Activated T-cell treated with anti-CD3 and anti-CD28 coated beads, Interleukin-2, amount 50 U/mL, for 24 hours (primary cell): ENCODE measurements at regions not wholly inside any gene's neighbourhood (a gene's known extent, or its start where the extent isn't known, plus 50 kb on each side); places are given as distances from the start of the nearest gene placed in this dataset.
"Not testable (repeated sequence)": the region's sequence is repeated elsewhere in the genome, so short reads cannot be mapped to it uniquely, and the experiment has no call there.

Experiments
- DNase-seq: peaks from one replicate; pipeline ENCODE4 v3.0.0-alpha.2; 2020
- H3K27ac Mint-ChIP-seq: 2 replicates; pipeline ENCODE4 v1.8.0; 2020; ENCODE audit warnings: mild to moderate bottlenecking, mixed read lengths
- H3K27me3 Mint-ChIP-seq: 2 replicates; pipeline ENCODE4 v1.8.0; 2020; ENCODE audit warnings: mixed read lengths
- H3K36me3 Mint-ChIP-seq: 2 replicates; pipeline ENCODE4 v1.8.0; 2020; ENCODE audit warnings: low read depth, mixed read lengths
- H3K4me1 Mint-ChIP-seq: 2 replicates; pipeline ENCODE4 v1.8.0; 2020; ENCODE audit warnings: low read depth, mixed read lengths
- H3K4me3 Mint-ChIP-seq: 2 replicates; pipeline ENCODE4 v1.8.0; 2020; ENCODE audit warnings: mild to moderate bottlenecking, moderate library complexity, mixed read lengths
- H3K9me3 Mint-ChIP-seq: 2 replicates; pipeline ENCODE4 v1.8.0; 2020; ENCODE audit warnings: mixed read lengths

DNA sequence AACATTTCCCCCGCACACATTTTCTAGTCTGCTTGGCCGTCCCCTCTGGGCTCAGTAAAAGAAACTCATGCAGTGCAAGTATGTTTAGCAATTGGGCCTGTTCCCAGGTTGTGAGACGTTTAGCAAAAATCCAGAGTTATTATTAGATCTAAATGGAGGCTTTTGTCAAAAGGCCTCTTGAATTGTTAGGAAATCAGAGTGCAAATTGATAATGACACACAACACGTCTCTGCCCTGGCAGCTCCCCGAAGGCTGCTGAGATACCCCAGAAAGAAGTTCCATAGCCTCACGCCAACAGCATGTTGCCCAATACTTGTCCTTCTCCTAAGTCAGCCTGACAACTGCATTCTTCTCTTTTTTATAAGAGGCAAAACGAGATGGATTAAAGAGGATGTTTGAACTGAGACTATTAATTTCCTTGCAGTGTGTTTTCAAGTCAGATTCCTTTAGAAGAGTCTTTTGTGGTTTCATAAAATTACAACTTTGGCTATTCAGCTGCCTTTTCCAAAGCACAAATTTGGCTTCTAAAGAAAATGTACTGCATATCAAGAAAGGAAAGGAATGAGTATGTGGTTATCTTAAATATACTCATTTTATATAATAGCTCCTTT is 202.2 kb downstream of the TRIB2 start:
- Mint-ChIP-seq H3K27me3 (peaks cover 6% of the 10 kb centered on the region), H3K27ac (no peak overlapping the region), H3K4me3 (no peak overlapping the region), H3K36me3 (no peaks in the 10 kb centered on the region), H3K4me1 (no peaks in the 10 kb centered on the region), H3K9me3 (no peaks in the 10 kb centered on the region)
- no peak for DNase-seq

DNA sequence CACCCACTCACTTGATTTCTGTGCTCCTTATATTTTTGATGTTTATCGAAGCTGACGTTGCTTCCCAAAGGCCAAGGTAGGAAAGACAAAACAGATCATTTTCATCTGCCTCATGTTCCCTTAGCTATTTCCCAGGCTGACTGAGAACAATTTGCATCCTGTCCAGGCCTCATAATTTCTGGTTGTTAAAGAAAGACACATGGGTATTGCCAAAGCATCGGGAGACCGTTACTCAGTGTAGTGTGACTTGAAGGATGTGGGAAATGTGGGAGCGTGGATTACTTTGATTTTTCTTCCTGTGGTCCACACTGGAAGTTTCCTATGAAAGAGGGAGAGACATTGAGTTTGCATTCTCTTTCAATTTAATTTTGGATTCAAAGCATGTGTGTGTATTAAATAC is 204.6 kb downstream of the TRIB2 start:
- Mint-ChIP-seq H3K36me3 (no peaks in the 10 kb centered on the region), H3K4me1 (no peaks in the 10 kb centered on the region), H3K4me3 (no peak overlapping the region), H3K9me3 (no peaks in the 10 kb centered on the region), H3K27ac (no peak overlapping the region), H3K27me3 (peaks cover 4% of the 10 kb centered on the region)
- no peak for DNase-seq

DNA sequence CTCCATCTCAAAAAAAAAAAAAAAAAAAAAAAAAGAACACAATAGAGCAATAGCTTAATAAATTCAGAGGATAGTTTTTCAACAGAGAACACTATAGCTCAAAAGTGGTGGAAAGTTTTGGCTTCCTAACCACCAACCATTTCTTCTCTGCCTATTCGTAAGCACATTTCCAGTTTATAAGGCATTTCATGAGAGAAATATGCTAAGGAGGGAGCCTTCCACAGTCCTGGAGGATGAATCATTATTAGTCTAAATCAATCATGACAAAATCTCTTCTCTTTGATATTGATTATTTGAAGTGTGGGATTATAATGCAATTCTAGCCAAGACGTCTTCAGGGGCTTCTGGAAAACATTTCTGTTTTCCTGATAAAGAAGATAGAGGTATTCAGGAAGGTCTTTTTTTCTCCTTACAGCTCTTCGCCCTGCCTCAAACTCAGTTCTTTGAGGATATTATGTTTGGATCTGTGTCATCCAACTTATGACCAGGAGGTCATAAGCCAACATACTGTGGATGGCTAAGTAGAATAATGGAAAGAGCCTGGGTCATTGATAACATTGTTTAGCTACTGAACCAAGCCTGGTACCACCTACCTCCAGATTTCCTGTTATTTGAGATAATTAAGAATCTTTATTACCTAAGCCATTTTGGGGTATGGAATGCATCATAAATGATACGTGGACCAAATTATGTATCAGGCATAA is 207.3 kb downstream of the TRIB2 start:
- Mint-ChIP-seq H3K9me3 (no peaks in the 10 kb centered on the region), H3K27me3 (peaks cover 4% of the 10 kb centered on the region), H3K27ac (no peak overlapping the region), H3K4me1 (peaks cover 14% of the 10 kb centered on the region), H3K36me3 (no peaks in the 10 kb centered on the region), H3K4me3 (no peak overlapping the region)
- DNase-seq = no peak

DNA sequence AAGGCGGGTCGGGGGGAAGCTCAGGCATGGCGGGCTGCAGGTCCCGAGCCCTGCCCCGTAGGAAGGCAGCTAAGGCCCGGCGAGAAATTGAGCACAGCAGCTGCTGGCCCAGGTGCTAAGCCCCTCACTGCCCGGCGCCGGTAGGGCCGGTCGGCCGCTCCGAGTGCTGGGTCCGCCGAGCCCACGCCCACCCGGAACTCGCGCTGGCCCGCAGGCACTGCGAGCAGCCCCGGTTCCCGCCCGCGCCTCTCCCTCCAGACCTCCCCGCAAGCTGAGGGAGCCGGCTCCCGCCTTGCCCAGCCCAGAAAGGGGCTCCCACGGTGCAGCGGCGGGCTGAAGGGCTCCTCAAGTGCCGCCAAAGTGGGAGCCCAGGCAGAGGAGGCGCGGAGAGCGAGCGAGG is 209.9 kb downstream of the TRIB2 start:
- DNase-seq, H3K9me3 Mint-ChIP-seq, H3K27ac Mint-ChIP-seq, H3K27me3 Mint-ChIP-seq, H3K36me3 Mint-ChIP-seq, H3K4me3 Mint-ChIP-seq: not testable (repeated sequence)
- peaks cover 18% of the 10 kb centered on the region for H3K4me1 Mint-ChIP-seq

DNA sequence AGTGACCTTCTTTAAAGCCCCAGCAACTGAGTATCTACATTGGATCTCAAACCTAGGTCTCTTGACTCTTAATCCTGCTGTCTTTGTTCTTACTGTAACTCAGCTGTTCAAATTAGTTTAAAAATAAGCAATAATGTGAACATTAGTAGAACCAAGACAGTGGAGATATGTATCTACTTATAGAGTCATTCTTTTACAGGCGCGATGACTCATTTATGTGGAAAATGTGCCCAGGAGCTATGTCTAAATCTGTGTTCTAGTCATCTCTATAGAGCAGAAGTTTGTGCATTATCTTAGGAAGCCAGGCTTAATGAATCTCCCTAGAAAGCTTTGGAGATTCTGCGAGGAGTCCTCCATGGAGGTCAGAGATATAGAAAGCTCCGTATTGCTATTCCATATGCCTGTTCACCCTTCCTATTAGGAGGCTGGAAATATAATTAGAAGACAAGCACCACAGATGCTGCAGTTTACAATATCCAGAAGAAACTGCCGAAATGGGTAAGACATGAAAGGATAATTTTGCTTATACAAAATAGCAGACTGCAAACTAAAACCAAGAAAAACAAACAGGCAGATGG is 211.6 kb downstream of the TRIB2 start:
- H3K9me3 Mint-ChIP-seq = no peaks in the 10 kb centered on the region
- no peak overlapping the region for H3K27ac Mint-ChIP-seq
- H3K4me3 Mint-ChIP-seq = no peak overlapping the region
- DNase-seq = no peak
- peaks cover 18% of the 10 kb centered on the region for H3K4me1 Mint-ChIP-seq
- H3K27me3 Mint-ChIP-seq = no peaks in the 10 kb centered on the region
- H3K36me3 Mint-ChIP-seq = no peaks in the 10 kb centered on the region

DNA sequence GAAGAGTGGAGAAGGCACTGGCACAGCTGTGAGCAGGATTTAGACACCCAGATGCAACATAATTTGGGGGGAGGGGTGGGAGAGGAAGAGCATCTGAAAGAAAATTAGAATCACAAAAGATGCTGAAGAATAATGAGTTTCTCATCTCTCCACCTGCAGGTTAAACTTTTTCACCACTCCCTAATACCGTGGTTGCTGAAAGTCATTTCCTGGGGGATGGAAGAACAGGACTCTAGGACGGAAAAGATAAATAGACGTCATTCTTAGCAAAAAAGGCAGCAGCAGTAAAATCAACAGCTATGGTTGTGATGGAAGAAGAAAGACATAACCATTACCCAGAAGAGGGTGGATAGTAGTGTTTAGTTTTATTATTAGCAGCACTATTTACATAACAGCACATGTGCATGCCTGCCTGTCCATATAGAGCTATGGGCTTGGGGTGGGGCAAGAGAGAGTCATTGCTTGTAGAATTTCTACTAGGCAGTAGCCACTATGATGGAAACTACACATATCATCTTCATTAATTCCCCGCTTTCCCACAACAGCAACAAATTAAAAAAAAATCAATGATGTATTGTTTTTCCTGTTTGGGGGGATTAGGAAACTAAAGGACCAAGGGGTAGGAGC is 212.2 kb downstream of the TRIB2 start:
- Mint-ChIP-seq H3K4me3 (no peak overlapping the region), H3K9me3 (no peaks in the 10 kb centered on the region), H3K4me1 (peaks cover 18% of the 10 kb centered on the region), H3K36me3 (no peaks in the 10 kb centered on the region), H3K27ac (no peak overlapping the region), H3K27me3 (no peaks in the 10 kb centered on the region)
- no peak for DNase-seq

DNA sequence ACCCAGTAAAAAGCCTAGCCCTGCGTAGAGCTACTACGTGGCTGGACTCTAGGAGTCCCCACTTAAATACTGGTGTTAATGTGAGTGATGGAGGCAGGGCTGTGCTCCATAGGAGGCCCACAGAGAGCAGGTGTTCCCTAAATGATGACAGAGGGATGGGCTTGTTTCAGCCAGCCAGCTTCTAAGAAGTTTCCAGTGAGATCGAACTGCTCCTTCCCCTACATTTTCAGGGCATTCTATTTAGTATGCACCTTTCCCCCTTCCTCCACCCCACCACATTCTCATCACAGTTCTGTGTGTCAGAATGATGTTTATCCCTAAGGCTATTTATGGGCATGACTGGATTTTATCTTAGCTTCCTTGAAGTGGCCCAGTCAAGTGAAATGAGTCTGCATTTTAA is 213.0 kb downstream of the TRIB2 start:
- no peak overlapping the region for H3K4me3 Mint-ChIP-seq
- no peak overlapping the region for H3K27ac Mint-ChIP-seq
- DNase-seq = no peak
- no peaks in the 10 kb centered on the region for H3K36me3 Mint-ChIP-seq
- H3K9me3 Mint-ChIP-seq = no peaks in the 10 kb centered on the region
- H3K4me1 Mint-ChIP-seq = peaks cover 18% of the 10 kb centered on the region
- no peaks in the 10 kb centered on the region for H3K27me3 Mint-ChIP-seq

DNA sequence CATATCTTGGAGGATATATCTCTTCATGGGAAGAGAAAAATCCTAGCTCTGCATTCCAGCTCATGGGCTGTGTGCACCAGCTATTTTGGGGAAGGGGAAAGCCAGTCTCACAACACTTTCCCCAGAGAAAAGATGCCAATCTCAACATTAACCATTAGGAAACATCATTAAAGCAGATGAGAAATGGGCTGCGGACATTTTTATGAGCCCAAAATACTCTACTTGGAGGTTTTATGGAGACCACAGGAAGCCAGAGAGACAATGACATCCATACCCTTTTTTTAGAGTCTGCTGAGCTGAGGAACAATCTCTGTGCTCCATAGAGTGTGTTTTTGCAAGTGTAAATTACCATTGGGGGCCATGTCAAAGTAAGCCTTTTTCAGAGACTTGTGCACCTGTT is 213.7 kb downstream of the TRIB2 start:
- Mint-ChIP-seq H3K9me3 (no peaks in the 10 kb centered on the region), H3K27ac (no peak overlapping the region), H3K4me3 (no peak overlapping the region), H3K27me3 (no peaks in the 10 kb centered on the region), H3K4me1 (peaks cover 18% of the 10 kb centered on the region), H3K36me3 (no peaks in the 10 kb centered on the region)
- DNase-seq = no peak

DNA sequence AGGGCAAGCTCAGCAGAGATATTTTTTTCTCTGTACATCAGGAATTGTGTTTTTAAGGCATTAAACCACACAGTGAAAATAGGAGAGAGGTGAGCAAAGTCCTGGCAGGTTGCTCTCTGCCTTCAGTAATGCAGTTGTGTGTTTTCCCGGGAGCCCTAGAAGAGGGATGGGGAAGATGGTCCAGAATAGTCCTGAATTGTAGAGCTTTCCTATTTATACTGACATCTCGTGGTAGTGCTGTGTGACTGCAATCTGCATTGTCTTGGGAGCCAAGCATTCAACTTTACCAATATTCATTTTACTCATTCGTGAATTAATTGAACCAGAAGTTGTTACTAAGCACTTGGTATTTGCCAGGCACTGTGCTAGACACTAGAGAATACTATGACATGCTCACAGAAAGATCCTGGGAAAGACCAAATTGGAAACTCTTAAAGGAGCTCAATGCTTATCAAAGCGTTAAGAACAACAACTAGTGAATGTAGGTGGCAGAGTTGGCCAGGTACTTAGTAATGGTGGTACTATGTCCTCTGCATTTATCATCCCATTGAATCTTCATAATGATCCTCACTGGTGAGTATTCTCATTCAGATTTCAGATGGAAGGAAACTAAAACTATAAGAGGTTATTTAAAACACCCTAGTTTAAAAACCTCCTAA is 214.6 kb downstream of the TRIB2 start:
- peak; percentile 34 for DNase-seq
- H3K9me3 Mint-ChIP-seq = no peaks in the 10 kb centered on the region
- no peak overlapping the region for H3K27ac Mint-ChIP-seq
- H3K4me3 Mint-ChIP-seq = no peak overlapping the region
- no peaks in the 10 kb centered on the region for H3K27me3 Mint-ChIP-seq
- no peaks in the 10 kb centered on the region for H3K36me3 Mint-ChIP-seq
- peaks cover 18% of the 10 kb centered on the region for H3K4me1 Mint-ChIP-seq

DNA sequence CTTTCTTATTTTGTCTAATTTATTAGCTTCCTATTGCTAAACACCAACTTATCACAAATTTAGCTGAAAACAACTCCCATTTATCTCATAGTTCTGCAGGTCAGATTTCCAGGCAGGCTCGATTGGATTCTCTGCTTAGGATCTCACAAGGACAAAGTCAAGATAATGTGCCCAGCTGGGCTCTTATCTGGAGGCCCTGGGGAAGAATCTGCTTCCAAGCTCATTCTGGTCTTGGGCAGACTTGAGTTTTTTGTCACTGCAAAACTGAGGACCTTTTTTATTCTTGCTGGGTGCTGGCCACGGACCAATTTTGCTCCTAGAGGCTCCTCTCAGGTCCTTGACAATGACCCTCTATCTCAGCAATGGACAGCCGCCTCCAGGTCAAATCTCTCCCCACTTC is 215.5 kb downstream of the TRIB2 start:
- Mint-ChIP-seq H3K36me3 (no peaks in the 10 kb centered on the region), H3K4me1 (peaks cover 18% of the 10 kb centered on the region), H3K4me3 (no peak overlapping the region), H3K27ac (no peak overlapping the region), H3K9me3 (no peaks in the 10 kb centered on the region), H3K27me3 (no peaks in the 10 kb centered on the region)
- no peak for DNase-seq

DNA sequence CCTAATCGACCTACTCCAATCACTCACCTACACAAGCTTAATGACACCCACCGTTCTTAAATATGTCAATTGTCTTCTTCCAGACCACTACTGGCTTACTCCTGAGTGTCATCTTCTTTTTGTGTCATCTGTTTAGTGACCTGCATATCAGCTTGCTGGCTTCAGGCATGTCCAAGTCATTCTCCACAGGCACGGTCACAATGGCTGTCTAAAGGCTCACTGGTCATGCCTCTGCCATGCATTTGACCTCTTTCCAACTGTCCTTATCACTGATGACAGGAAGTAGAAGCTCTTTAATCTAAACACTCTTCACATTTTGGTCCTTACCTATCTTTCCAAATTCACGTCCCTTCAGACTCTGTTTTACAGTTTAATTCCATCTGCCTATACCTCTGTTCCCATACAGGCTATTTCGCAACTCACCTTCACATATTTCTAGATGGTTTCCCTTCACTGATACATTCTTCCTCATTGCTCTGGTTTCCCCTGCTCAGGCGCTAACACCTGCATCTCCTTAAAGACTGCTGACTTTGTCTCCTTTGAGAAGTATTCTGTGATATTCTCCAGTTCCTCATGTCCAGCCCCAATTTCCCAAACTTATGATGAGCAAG is 217.5 kb downstream of the TRIB2 start:
- Mint-ChIP-seq H3K27me3 (no peaks in the 10 kb centered on the region), H3K27ac (no peak overlapping the region), H3K4me3 (no peak overlapping the region), H3K36me3 (no peaks in the 10 kb centered on the region), H3K4me1 (peaks cover 4% of the 10 kb centered on the region), H3K9me3 (no peaks in the 10 kb centered on the region)
- no peak for DNase-seq

DNA sequence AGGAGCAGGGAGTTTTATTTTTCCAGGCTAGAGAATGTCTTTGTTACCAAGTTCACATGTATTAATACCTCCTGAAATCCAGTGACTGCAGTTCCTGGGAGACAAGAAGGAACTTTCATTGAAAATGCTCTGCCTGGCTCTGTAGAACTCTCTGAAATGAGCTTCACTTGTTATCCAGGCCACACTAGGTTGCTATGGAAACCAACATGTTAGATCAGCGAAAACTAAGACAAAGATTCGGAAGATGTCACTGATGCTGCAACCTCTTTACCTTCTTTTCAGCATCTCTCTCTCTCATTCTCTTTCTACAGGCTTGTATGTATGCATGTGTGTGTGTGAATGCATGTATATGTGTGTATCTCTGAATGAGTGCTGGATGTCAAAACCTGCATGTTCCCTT is 218.5 kb downstream of the TRIB2 start:
- DNase-seq = no peak
- no peaks in the 10 kb centered on the region for H3K27me3 Mint-ChIP-seq
- no peak overlapping the region for H3K27ac Mint-ChIP-seq
- H3K4me3 Mint-ChIP-seq = no peak overlapping the region
- no peaks in the 10 kb centered on the region for H3K9me3 Mint-ChIP-seq
- H3K4me1 Mint-ChIP-seq = peaks cover 4% of the 10 kb centered on the region
- no peaks in the 10 kb centered on the region for H3K36me3 Mint-ChIP-seq

DNA sequence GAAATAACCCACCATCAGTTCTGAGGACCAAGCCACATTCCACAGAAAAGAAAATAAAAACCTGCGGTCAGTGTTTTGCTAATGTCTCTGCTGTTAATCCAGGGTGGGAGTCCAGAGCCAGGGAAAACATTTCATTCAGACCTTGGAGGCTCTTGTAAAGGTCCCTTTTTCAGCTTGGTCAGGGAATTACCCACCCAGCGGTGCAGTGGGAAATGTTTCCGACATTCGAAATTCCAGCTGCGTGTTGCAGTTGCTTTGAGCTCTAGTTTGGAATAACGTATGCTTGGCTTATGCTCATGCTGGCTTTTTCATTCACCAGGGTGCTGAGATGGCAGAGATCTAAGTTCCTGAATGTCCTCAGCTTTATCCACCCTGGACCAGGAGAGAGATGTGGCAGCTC is 219.1 kb downstream of the TRIB2 start:
- DNase-seq = no peak
- no peak overlapping the region for H3K27ac Mint-ChIP-seq
- no peaks in the 10 kb centered on the region for H3K9me3 Mint-ChIP-seq
- H3K4me3 Mint-ChIP-seq = no peak overlapping the region
- peaks cover 4% of the 10 kb centered on the region for H3K4me1 Mint-ChIP-seq
- H3K27me3 Mint-ChIP-seq = no peaks in the 10 kb centered on the region
- H3K36me3 Mint-ChIP-seq = no peaks in the 10 kb centered on the region

DNA sequence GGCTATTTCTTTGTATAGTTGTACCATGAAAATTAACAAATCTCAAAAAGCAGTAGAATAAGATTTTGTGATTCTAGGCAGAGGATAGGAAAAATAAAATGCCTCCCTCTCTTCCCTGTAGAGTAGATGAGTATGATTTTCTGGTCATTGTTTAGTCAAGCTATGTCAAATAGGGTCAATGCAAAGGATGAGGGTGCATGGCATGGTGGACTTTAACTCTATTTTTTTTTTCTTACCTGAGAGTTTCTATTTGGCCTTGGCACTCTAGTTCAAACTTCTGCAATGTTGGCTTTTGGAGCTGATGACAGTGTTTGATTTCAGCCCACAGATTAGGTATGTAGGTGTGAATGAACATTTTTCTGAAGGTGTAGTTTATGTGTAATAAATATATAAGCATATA is 224.5 kb downstream of the TRIB2 start:
- no peak overlapping the region for H3K4me3 Mint-ChIP-seq
- H3K4me1 Mint-ChIP-seq = no peaks in the 10 kb centered on the region
- no peaks in the 10 kb centered on the region for H3K36me3 Mint-ChIP-seq

More for the DNA sequence above, 224.5 kb downstream of the TRIB2 start:
- Mint-ChIP-seq H3K27me3 (no peaks in the 10 kb centered on the region), H3K27ac (no peak overlapping the region), H3K9me3 (peaks cover 6% of the 10 kb centered on the region)
- no peak for DNase-seq
